Stimulated activated CD8-positive, alpha-beta memory T cell treated with anti-CD3 and anti-CD28 coated beads, Interleukin-15, amount 100 ng/mL, for 1 hour (primary cell): ENCODE measurements at regions not wholly inside any gene's neighbourhood (a gene's known extent, or its start where the extent isn't known, plus 50 kb on each side); places are given as distances from the start of the nearest gene placed in this dataset.
"Not testable (repeated sequence)": the region's sequence is repeated elsewhere in the genome, so short reads cannot be mapped to it uniquely, and the experiment has no call there.

ENCODE experiments used
- DNase-seq: peaks from one replicate; pipeline ENCODE4 v3.0.0-alpha.2; 2020; ENCODE audit warnings: low read depth

DNA sequence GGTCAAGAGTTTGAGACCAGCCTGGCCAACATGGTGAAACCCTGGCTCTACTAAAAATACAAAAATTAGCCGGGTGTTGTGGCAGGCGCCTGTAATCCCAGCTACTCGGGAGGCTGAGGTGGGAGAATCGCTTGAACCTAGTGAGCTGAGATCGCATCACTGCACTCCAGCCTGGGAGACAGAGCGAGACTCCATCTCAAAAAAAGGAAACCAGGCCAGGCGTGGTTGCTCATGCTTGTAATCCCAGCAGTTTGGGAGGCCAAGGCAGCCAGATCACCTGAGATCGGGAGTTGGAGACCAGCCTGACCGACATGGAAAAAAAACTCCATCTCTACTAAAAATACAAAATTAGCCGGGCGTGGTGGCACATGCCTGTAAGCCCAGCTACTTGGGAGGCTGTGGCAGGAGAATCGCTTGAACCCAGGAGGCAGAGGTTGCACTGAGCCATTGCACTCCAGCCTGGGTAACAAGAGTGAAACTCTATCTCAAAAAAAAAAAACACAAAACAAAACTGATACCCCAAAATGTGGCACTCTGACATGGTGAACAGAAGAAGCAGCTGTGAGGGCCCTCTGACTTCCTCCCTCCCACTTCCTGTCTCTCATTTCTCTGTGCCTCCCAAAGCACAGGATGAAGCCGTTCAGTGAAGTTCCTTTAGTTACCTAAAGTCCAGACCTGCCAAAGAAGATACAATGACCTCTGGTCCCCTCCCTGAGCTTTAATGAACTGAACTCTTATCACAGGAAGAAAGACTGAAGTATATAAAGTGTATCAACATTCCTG is 93.2 kb upstream of the GRIN2A start:
- DNase-seq: not testable (repeated sequence)

DNA sequence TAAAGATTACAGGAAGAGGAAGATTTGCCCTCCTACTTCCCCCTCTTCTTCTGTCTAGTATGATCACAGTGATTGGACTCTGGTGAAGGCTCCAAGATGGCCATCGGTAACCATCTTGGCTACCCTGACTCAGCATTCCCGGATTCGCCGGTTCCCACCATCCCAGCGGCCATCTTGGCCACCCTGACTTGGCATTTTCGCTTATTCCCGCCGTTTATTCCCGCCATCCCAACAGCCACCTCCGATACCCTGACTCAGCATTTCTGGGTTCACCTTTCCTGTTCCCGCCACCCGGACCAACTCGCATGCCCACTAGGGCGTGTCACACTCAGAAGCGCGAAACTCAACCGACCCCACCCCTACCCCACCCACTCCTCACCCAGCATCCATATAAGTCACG is 95.4 kb upstream of the GRIN2A start:
- DNase-seq: no peak

DNA sequence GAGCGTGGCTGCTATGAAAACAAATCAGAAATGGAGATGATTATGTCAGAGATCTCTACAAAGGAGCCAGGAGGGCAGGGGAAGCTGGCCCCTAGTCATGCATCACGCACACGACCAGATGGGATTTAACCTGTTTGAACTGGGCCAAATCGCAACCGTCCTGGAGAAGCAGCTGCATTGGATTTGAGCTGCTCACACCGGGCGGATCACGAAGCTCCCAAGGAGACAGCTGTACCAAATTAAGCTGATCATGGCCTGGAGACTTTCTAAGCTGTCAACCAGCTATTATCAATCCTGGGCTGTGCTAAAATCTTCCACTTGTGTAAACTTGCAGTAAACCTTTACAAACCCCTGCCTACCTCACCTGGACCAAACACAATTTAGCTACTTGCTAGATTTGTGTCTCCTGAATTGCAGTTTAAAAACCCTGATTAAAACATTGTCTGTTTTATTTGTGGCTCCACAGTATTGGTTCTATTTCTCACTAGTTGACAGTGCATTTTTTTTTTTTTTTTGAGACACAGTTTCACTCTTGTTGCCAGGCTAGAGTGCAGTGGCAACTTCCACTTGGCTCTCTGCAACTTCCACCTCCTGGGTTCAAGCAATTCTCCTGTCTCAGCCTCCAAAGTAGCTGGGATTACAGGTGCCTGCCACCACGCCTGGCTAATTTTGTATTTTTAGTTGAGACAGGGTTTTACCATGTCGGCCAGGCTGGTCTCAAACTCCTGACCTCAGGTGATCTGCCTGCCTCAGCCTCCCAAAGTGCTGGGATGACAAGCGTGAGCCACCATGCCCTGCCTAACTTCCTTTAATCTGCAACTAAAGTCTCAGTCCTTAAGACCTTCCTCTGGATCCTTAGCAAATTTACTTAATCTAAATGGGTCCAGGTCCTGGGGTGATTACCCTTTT is 98.3 kb upstream of the GRIN2A start:
- no peak for DNase-seq

DNA sequence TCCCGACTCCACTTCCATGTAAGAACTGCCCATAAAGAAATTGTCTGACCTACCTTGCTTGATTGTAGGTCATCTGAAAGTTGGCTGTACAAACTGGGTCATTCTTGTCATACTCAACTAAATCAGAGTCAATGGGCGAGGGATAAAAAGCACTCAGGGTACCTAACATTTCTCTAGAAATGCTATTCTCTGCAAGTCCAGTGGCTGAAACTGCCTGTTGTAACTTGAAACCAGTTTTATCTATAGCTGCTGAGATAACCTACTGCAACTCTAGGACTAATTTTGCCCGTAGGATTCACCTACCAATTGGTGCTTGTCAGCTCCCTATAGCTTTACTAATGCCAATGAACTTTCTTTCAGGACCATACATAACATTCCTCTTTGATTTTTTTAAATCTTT is 100.1 kb upstream of the GRIN2A start:
- DNase-seq: no peak

DNA sequence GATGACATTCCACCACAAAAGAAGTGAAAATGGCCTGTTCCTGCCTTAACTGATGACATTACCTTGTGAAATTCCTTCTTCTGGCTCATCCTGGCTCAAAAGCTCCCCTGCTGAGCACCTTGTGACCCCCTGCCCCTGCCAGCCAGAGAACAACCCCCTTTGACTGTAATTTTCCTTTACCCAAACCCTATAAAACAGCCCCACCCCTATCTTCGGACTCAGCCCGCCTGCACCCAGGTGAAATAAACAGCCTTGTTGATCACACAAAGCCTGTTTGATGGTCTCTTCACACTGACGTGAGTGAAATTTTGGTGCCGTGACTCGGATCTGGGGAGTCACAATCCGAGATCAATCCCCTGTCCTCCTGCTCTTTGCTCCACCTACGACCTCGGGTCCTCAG is 101.0 kb upstream of the GRIN2A start:
- not testable (repeated sequence) for DNase-seq

DNA sequence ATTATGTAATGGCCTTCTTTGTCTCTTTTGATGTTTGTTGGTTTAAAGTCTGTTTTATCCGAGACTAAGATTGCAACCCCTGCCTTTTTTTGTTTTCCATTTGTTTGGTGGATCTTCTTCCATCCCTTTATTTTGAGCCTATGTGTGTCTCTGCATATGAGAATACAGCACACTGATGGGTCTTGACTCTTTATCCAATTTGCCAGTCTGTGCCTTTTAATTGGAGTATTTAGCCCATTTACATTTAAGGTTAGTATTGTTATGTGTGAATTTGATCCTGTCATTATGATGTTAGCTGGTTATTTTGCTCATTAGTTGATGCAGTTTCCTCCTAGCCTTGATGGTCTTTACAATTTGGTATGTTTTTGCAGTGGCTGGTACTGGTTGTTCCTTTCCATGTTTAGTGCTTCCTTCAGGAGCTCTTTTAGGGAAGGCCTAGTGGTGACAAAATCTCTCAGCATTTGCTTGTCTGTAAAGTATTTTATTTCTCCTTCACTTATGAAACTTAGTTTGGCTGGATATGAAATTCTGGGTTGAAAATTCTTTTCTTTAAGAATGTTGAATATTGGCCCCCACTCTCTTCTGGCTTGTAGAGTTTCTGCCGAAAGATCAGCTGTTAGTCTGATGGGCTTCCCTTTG is 95.3 kb upstream of the ATF7IP2 start:
- DNase-seq: not testable (repeated sequence)

DNA sequence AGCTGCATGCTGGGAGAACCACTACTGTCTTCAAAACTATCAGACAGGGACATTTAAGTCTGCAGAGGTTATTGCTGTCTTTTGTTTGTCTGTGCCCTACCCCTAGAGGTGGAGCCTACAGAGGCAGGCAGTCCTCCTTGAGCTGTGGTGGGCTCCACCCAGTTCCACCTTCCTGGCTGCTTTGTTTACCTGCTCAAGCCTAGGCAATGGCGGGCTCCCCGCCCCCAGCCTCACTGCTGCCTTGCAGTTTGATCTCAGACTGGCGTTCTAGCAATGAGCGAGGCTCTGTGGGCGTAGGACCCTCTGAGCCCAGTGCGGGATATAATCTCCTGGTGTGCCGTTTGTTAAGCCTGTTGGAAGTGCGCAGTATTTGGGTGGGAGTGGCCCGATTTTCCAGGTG is 93.7 kb upstream of the ATF7IP2 start:
- DNase-seq: not testable (repeated sequence)

DNA sequence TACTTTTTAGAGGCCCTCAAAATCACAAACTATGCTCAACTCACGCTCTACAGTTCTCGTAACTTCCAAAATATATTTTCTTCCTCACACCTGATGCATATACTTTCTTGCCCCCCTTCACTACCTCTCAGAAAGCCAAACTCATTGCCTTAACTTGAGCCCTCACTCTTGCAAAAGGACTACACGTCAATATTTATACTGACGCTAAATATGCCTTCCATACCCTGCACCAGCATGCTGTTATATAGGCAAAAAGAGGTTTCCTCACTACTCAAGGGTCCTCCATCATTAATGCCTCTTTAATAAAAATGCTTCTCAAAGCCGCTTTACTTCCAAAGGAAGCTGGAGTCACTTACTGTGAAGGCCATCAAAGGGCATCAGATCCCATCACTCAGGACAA is 92.9 kb upstream of the ATF7IP2 start:
- not testable (repeated sequence) for DNase-seq

DNA sequence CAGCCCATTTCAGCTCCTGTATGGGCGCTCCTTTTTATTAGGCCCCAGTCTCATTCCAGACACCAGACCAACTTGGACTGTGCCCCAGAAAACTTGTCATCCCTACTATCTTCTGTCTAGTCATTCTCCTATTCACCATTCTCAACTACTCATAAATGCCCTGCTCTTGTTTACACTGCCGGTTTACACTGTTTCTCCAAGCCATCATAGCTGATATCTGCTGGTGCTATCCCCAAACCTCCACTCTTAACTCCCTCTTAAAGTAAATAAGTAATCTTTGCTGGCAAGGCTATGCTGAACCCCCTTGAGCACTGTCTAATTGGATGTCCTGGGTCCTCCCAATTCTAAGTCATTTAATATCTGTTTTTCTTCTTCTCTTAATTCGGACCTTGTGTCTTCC is 91.7 kb upstream of the ATF7IP2 start:
- not testable (repeated sequence) for DNase-seq

DNA sequence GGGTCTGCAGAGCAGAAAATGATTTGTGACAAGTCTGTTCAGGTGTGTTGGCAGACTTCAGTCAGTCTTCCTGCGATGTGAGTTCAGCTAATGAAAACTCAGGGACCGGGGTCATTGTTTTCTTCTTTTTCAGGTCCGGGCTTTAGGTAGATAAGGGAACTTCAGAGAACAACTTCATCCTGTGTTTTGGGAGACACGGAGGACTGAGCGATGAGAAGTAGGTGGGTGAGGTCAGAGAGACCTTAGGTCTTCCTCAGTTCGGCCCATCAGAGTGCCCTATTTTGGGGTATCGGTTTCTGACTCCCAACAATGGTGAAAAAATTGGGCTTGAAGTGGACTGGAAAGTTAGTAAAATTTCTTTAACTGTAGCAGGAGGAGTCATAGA is 88.9 kb upstream of the ATF7IP2 start:
- no peak for DNase-seq

DNA sequence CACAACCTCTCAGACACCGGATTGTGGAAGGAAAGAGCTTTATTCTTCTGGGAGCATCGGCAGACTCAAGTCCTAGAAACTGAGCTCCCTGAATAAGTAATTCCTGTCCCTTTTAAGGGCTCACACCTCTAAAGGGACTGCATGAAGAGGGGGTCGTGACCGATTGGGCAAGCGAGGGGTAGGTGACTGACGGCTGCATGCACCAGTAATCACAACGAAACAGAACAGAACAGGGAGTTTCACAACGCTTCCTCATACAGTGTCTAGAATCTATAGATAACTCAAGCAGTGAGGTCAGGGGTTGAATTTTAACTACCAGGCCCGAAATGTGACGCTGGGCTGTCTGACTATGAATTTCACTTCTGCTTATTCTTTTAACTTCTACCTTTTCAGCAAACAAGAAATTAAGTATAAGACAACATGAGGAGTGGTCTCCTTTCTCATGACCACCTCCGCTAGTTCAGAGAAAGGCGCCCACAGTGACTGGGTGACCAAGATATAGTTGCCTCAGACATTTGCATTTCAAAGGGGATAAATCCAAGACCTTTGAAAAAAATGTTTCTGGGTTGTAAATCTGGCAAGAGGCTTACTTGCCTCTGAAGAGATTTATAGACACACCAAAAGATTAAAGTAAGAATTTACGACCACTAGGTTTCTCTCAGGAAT is 88.4 kb upstream of the ATF7IP2 start:
- no peak for DNase-seq

DNA sequence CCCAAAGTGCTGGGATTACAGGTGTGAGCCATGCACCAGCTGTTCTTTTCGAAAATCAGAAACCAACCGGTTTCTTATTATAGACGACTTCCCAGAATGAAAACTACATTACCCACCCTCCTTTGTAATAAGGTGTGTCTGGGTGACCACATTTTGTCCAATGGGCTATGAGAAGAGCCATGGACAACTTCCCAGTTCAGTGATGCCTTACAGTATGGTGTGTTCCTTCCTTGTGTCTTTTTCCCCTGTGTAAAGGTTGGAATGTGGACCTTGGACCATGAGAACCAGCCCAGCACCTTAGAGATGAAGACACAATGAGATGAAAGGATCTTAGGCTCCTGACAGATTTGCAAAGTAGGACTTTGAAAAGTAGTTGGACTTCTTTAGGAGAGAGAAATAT is 85.0 kb upstream of the ATF7IP2 start:
- DNase-seq: no peak

DNA sequence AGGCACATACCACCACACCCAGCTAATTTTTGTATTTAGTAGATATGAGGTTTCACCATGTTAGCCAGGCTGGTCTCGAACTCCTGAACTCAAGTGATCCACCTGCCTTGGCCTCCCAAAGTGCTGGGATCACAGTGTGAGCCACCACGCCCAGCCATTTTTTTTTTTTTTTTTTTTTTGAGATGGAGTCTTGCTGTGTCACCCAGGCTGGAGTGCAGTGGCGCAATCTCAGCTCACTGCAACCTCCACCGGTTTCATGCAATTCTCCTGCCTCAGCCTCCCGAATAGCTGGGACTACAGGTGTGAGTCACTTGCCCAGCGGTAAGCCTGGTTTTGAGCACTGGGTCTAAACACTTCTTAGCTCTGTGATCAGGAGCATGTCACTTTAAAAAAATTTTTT is 84.3 kb upstream of the ATF7IP2 start:
- DNase-seq: not testable (repeated sequence)

DNA sequence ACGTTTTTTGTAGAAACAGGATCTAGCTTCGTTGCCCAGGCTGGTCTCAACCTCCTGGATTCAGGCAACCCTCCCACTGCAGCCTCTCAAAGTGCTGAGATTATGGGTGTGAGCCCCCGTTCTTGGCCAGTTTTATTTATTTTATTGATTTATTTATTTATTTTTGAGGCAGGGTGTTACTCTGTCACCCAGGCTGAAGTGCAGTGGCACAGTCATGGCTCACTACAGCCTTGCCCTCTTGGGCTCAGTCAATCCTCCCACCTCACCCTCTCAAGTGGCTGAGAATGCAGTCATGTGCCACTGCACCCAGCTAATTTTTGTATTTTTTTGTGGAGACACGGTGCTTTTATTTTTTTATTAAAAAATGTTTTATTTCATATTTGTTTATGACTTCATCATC is 79.9 kb upstream of the ATF7IP2 start:
- no peak for DNase-seq

DNA sequence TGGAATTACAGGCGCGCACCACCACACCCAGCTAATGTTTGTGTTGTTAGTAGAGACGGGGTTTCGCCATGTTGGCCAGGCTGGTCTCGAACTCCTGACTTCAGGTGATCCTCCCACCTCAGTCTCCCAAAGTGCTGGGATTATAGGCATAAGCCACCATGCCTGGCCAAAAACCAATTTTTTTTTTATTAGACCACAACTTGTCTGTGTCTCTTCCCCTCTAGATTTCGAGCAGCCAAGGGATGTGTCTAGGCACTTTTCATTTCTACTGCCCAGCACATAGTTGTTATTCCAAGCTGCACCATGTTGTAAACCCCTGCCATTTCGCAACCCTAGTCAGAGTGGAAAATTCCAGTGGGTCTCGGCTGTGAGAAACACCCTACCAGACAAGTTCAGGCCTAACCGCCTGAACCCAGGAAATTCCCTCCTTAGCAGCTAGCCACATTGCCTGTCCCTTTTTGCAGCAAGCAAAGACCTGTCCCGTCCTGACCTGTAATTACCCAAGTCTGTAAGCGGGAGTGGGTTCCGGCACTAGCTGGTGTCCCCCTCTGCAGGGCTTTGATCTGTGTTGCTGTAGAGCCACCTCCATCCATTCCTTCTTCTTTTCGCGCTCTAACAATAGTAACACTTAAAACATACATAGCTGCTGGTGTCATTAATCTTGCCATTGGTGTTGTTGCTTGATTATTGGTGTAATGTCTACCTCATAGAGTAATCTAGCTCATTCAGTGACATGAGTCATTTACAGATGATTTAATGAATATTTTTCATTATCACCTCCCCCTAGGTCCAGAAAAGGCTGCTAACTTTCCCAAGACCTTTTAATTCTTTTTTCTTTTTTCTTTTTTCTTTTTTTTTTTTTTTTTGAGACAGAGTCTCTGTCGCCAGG is 77.3 kb upstream of the ATF7IP2 start:
- DNase-seq: no peak

DNA sequence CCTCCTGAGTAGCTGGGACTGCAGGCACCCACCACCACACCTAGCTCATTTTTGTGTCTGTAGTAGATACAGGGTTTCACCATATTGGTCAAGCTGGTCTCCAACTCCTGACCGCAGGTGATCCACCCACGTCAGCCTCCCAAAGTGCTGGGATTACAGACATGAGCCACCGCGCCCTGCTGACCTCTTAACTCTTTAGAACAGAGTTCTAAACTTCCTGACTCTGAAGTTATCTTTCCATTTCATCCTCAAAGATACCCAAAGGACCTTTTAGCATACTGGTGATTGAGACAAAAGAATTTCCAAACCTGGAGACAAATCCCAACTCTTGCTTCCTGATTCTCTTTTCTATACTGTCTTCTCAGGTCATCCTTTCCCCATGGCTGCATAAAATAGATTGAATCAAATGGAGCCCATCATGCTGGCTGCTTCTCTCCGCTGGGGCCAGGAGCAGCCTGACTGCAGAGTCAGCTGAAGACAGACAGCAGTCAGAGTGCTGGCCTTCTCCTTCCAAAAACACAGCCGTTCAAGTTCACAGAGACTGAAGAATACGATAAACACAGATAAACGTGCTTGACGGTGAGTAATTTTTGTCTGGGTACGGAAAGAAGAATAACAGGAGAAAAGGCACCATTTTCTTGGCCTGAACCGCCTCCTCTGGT is 76.5 kb upstream of the ATF7IP2 start:
- DNase-seq: no peak

DNA sequence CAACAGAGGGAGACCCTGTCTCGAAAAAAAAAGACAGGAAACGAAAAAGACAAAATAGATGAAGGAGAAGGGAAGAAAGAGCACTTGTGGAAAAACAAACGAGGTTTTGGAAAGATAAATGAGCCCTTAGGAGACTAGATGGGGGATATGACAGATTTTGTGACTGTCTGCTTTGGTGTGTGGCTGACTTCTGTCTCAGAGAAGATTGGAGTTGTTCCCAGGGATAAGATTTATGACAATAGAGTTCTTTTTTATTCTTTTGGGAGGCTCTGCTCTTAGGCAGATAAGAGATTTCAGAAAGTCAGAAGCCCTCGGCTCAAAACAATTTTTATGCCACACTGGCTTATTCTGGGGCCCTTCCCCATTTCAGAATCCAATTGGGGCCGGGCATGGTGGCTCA is 73.9 kb upstream of the ATF7IP2 start:
- DNase-seq: no peak

DNA sequence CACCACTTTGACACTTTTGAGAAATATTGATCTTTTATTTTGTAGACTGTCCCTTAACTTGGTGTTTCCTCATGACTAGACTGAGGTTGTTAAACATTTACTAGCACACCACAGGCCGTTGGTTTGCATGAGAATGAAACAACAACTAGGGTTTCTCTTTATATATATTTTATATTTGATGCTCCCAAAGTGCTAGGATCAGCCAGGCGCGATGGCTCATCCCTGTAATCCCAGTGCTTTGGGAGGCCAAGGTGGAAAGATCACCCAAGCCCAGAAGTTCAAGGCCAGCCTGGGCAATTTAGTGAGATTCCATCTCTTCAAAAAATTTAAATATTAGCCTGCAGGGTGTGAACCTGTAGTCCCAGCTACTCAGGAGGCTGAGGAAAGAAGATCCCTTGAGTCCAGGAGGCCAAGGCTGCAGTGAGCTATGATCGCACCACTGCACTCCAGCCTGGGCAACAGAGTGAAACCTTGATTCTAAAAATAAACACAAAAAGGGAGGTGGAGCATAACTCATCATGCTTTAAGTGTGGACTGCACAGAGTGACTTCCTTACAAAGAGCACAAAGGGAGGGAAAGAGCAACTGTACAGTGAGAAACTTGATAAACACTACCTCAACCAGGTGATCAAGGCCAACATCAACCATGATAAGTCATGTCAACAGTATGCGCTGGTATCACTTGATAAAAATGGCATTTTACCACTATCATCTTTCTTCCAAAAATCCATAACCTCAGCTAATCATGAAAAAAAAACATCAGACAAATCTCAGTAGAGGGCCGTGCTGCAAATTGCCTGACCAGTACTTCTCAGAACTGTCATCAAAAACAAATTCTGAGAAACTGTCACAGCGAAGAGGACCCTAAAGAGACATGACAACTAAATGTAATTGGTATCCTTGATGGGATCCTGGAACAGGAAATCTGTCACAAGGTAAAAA is 72.8 kb upstream of the ATF7IP2 start:
- no peak for DNase-seq

DNA sequence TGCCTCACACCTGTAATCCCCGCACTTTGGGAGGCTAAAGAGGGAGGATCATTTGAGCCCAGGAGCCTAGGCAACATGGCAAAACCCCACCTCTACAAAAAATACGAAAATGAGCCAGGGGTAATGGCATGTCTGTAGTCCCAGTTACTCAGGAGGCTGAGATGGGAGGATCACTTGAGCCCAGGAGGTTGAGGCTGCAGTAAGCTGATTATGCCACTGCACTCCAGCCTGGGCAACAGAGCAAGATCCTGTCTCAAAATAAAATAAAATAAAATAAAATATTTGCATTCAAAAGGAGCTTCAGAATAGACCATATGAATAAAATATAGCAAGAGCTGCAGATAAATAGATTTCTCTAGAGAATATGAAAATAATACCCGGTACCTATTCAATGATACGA is 71.5 kb upstream of the ATF7IP2 start:
- DNase-seq: no peak

DNA sequence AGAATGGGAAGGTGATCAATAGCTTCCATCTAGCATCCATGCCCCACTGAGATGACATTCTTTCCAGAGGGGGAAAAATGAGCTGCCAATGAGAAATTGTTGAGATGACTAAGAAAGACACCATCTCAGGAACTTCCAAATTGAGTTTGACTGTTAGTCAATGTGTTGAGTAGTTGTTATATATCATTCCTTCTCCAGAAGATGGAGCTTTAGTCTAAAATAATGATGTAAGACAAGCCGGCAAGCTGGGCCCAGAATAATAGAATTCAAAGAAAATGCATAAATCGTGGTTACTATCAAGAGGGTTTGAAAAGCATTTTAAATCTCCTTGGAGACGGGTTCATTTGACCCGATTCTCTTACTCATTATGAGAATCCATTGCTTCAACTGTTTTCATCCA is 71.0 kb upstream of the ATF7IP2 start:
- DNase-seq: no peak
